Left ventricle myocardium superior (tissue), 1 donor: ENCODE measurements at regions not wholly inside any gene's neighbourhood (a gene's known extent, or its start where the extent isn't known, plus 50 kb on each side); places are given as distances from the start of the nearest gene placed in this dataset.

Source experiments
- ATAC-seq: fragments of 200-7000 bp; cut with Tn5 transposase; one replicate; pipeline ENCODE4 v1.9.1; 2020; ENCODE audit warnings: mild to moderate bottlenecking, moderate library complexity
- DNase-seq: peaks from one replicate; pipeline ENCODE4 v3.0.0-alpha.2; 2020
- intact Hi-C: fragments of 100-400 bp; cut with micrococcal nuclease; formaldehyde crosslinking; loops from one replicate; pipeline ENCODE4 v1.11.0; 2022
- donor health status: DM: no; HTN: yes; CAD: no; lungs with severe emphysema.

- intact Hi-C loops = loop anchor here (2.0 kb wide), 1 partner anchor 270 kb away; no protein-coding TSS in a partner anchor
- DNase-seq (no peak), ATAC-seq (no peak)
Measured at GRCh38 chr4:167290678-167291077, 56.4 kb upstream of the SPOCK3 start.

- ATAC-seq (no peak), DNase-seq (no peak)
- intact Hi-C loops = no loop called here
Measured at GRCh38 chr4:167308876-167309275, 74.6 kb upstream of the SPOCK3 start.

- DNase-seq (no peak), ATAC-seq (no peak)
- intact Hi-C loops = no loop called here
Measured at GRCh38 chr4:167321299-167321698, 87.0 kb upstream of the SPOCK3 start.

GRCh38 chr4:167339781-167340180 is 105.5 kb upstream of the SPOCK3 start:
- intact Hi-C loops = no loop called here
- no peak for DNase-seq
- ATAC-seq = no peak

GRCh38 chr4:167359711-167360110 is 125.4 kb upstream of the SPOCK3 start:
- intact Hi-C loops = no loop called here
- DNase-seq = no peak
- ATAC-seq = no peak

GRCh38 chr4:167379076-167379835 is 145.0 kb upstream of the SPOCK3 start:
- no peak for DNase-seq

GRCh38 chr4:167380964-167381363 is 146.7 kb upstream of the SPOCK3 start:
- DNase-seq = no peak
- intact Hi-C loops = no loop called here

More at GRCh38 chr4:167379076-167379835, 145.0 kb upstream of the SPOCK3 start:
- intact Hi-C loops = no loop called here
- no peak for ATAC-seq

GRCh38 chr4:167383291-167383690 is 149.0 kb upstream of the SPOCK3 start:
- no peak for ATAC-seq

More at GRCh38 chr4:167380964-167381363, 146.7 kb upstream of the SPOCK3 start:
- no peak for ATAC-seq

GRCh38 chr4:167397586-167397985 is 163.3 kb upstream of the SPOCK3 start:
- no peak for DNase-seq
- intact Hi-C loops = no loop called here
- no peak for ATAC-seq

More at GRCh38 chr4:167383291-167383690, 149.0 kb upstream of the SPOCK3 start:
- no peak for DNase-seq
- intact Hi-C loops = no loop called here

GRCh38 chr4:167399201-167399600 is 164.9 kb upstream of the SPOCK3 start:
- DNase-seq (no peak), ATAC-seq (no peak)
- intact Hi-C loops = no loop called here

- intact Hi-C loops = no loop called here
- no peak for ATAC-seq
- no peak for DNase-seq
Measured at GRCh38 chr4:167406181-167406580, 171.9 kb upstream of the SPOCK3 start.

GRCh38 chr4:167415461-167415860 is 181.2 kb upstream of the SPOCK3 start:
- intact Hi-C loops = no loop called here
- ATAC-seq (no peak), DNase-seq (no peak)

GRCh38 chr4:167419468-167420140 is 185.3 kb upstream of the SPOCK3 start:
- intact Hi-C loops = no loop called here
- no peak for DNase-seq
- ATAC-seq = no peak

- intact Hi-C loops = no loop called here
- no peak for DNase-seq
- no peak for ATAC-seq
Measured at GRCh38 chr4:167421201-167421600, 186.9 kb upstream of the SPOCK3 start.

GRCh38 chr4:167424341-167425256 is 190.3 kb upstream of the SPOCK3 start:
- no peak for ATAC-seq
- DNase-seq = no peak
- intact Hi-C loops = no loop called here

- DNase-seq (no peak), ATAC-seq (no peak)
- intact Hi-C loops = no loop called here
Measured at GRCh38 chr4:167428156-167428555, 193.9 kb upstream of the SPOCK3 start.

- DNase-seq (no peak), ATAC-seq (no peak)
- intact Hi-C loops = no loop called here
Measured at GRCh38 chr4:167431371-167431770, 197.1 kb upstream of the SPOCK3 start.

- DNase-seq (no peak), ATAC-seq (no peak)
- intact Hi-C loops = no loop called here
Measured at GRCh38 chr4:167435786-167436185, 201.5 kb upstream of the SPOCK3 start.

- no peak for DNase-seq
- intact Hi-C loops = no loop called here
- no peak for ATAC-seq
Measured at GRCh38 chr4:167443841-167444240, 209.5 kb upstream of the SPOCK3 start.
